HG02852 (cell line): ENCODE measurements at regions not wholly inside any gene's neighbourhood (a gene's known extent, or its start where the extent isn't known, plus 50 kb on each side); places are given as distances from the start of the nearest gene placed in this dataset.
"Not testable (repeated sequence)": the region's sequence is repeated elsewhere in the genome, so short reads cannot be mapped to it uniquely, and the experiment has no call there.

Experiments
- ATAC-seq: cut with Tn5 transposase; IDR thresholded peaks from one replicate; pipeline ENCODE4 v1.9.1; 2021; ENCODE audit warnings: mild to moderate bottlenecking, moderate library complexity; ENCODE audit not compliant: unreplicated experiment

DNA sequence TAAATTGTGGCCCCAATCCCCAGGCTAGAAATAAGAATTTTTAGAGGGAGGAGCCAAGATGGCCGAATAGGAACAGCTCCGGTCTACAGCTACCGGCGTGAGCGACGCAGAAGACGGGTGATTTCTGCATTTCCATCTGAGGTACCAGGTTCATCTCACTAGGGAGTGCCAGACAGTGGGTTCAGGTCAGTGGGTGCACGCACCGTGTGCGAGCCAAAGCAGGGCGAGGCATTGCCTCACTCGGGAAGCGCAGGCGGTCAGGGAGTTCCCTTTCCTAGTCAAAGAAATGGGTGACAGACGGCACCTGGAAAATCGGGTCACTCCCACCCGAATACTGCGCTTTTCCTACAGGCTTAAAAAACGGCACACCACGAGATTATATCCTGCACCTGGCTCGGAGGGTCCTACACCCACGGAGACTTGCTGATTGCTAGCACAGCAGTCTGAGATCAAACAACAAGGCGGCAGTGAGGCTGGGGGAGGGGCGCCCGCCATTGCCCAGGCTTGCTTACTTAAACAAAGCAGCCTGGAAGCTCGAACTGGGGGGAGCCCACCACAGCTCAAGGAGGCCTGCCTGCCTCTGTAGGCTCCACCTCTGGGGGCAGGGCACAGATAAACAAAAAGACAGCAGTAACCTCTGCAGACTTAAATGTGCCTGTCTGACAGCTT is 257.7 kb upstream of the MEIS1 start:
- not testable (repeated sequence) for ATAC-seq

DNA sequence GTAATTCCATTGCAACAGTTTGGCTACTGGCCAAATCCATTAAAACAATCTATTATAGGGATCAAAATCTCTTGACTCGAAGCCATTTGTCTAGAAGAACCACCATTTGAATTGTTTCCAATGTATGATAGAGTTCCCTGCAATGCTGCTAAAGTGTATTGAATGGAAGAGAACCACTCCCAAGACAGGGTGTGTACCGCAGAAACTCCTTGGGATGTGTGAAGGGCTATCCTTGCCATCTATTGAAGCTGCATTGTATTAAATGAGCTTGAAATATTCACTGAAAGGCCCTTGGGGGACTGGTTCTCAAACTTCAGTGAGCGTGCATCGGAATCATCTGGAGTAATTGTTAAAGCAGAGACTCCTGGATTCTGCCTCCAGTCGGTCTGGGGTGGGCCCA is 260.4 kb upstream of the MEIS1 start:
- no peak for ATAC-seq

DNA sequence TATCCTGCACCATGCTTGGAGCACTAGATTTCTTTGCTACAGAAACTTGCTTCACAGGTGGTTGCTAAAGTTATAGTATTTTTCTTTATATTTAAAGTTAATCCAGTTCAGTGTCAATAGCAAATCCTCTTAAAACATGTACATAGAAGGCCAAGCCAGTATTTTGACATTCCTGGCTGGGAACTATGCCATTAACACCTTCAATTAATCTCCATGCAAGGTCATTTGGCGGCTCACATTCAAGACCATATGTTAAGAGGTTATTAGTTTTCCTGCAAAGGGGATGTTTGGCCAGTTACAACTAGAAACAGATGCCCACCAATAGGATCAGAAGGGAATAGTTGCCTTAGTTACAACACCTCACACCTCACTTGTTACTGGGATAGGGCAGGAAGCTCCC is 261.3 kb upstream of the MEIS1 start:
- no peak for ATAC-seq

DNA sequence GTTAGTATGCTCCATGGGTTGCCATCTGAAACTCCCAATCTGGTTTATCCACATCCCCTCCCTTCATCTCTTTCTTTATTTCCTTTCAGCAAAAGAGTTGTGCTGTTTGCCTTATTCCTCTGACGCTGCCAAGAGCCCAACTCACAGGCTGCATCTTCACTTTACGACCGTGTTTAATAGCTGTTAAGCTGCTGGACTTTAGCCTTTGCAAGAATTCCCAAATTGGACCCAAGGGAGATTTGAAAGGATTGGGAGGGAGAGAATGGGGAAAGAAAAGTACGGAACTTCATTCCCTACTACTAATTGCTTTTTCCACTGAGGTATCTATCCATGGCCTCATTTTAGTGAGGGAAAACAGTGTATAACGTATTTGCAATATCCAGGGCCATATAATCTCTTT is 263.4 kb upstream of the MEIS1 start:
- ATAC-seq, result no peak

DNA sequence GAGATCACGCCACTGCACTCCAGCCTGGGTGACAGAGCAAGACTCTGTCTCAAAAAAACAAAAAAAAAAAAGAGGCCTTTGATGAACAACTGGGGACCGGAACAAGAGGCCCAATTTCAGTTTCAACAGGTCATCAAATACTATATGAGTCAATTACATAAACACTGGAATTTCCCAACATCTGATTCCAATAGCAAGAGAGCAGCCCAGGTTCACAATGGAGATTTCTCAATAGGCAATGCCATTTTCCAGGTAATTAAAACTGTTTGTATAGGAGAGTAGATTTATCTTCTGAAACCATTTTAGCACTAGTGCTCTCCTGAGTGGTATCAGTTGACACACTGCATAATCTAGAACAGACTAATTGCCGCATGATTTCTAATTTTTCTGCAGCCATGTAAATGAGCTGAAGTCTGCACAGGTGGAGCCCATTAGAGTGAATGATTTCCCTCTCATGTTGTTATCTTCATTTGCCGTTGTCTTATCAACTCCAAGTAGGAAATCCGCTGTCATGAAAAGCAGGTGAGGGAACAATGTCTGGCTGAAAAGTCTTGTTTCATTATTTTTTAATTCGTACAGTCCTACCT is 264.1 kb upstream of the MEIS1 start:
- ATAC-seq, result no peak

DNA sequence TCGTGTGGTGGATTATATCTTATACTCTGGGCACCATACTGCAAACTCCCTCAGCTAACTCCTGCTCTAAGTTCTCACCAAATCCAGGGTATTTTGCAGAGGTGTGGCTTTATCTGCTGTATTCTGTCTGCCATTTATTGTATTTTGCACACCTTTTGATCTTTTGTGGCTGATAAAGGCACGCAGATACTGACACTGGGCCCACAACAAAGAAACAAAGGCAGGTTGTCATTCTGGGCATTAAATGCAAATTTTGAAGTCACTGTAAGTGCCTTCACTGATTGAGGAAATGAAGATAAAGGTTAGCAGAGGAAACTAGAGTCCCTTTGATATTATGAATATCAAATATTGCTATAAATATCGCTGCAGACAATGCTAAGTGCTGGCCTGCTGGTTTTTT is 265.8 kb upstream of the MEIS1 start:
- no peak for ATAC-seq

DNA sequence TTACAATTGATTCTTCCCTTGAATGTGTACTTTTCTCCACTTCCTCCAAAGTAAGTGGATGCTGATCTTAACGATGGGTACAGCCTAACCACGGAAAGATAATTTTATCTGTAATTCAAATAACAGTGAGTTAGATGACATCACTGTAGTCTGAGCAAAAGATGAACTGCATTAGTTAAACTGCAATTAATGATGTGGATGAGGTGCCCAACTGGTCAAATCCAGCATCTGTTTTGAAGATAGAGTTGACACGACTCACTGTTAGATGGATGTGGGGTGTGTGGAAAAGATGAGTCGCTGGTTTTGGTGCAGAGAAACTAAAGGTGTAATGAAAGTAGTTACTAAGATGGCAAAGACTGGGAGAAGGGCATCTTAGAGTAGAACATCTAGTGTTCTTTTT is 270.5 kb upstream of the MEIS1 start:
- no peak for ATAC-seq

DNA sequence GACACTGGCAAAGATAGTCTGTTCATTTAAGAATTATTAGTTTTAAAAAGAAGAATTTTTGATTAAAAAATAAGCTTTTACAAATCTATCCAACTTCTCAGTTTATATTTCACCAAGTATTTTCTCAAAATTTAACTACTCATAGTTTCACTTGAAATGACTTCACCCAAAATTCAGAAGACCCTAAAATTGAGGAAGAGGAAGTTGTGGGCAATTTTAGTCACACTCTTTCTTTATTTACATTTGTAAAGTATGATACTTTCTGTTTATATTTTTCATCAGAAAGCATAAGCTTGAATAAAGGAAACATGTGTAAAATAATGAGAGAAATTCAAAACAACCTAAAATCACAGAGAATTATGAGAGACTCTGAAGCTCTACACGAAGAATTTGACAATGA is 278.8 kb upstream of the MEIS1 start:
- ATAC-seq, result no peak

DNA sequence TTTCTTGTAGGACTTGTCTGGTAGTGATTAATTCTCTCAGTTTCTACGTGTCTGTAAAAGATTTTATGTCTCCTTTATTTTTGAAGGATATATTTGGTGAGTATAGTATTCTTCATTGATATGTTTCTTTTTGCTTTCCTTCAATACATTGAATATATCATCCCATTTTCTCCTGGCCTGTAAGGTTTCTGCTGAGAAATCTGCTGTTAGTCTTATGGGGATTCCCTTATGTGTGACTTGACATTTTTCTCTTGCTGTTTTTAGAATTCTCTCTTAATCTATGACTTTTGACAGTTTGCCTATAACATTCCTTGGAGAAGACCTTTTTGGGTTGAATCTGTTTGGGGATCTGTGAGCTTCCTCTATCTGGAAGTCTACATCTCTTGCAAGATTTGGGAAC is 281.0 kb upstream of the MEIS1 start:
- no peak for ATAC-seq

DNA sequence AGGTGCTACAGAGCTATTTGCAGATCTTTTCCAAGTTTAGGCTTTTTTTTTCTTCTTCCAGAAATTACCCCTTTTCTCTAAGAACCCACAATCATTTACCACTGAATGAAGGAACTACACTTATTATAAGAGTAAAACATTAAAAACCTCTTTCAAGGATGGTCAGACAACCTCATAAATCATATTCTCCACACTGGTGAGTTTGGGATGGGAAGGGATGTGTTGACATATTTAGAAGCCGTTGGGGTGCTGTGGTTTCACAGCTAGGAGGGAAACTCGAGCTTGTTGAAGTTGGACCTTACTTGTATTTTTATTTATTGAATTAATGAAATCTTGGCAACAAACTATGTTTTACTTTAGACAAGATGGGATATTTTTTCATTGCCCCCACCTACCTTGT is 289.4 kb upstream of the MEIS1 start:
- no peak for ATAC-seq

DNA sequence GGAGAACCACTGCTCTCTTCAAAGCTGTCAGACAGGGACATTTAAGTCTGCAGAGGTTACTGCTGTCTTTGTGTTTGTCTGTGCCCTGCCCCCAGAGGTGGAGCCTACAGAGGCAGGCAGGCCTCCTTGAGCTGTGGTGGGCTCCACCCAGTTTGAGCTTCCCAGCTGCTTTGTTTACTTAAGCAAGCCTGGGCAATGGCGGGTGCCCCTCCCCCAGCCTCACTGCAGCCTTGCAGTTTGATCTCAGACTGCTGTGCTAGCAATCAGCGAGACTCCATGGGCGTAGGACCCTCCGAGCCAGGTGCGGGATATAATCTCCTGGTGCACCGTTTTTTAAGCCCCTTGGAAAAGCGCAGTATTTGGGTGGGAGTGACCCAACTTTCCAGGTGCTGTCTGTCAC is 290.6 kb upstream of the MEIS1 start:
- not testable (repeated sequence) for ATAC-seq

DNA sequence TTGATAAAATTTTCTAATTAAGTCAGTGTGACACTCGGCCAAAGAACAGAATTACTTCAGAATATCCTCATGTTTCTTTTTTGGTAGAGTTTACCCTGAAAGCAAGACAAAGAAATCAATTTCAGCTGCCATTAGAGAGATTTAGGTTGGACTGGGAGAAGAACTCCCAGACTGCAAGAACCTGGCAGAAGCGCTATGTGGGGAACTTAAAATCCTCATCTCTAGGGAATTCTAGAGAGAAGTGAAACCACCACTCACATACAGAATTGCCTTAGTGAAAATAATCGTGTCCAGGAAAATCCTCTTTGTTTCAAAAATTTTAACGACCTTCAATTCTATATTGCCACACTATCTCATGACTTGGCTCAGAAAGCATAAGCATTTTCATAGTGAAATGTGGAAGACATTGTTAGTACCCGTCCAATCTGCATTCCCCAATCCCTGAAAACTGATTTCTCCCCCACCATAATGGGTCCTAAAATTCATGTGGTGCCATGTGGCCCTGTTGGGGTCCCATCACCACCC is 297.3 kb upstream of the MEIS1 start:
- ATAC-seq, result no peak

DNA sequence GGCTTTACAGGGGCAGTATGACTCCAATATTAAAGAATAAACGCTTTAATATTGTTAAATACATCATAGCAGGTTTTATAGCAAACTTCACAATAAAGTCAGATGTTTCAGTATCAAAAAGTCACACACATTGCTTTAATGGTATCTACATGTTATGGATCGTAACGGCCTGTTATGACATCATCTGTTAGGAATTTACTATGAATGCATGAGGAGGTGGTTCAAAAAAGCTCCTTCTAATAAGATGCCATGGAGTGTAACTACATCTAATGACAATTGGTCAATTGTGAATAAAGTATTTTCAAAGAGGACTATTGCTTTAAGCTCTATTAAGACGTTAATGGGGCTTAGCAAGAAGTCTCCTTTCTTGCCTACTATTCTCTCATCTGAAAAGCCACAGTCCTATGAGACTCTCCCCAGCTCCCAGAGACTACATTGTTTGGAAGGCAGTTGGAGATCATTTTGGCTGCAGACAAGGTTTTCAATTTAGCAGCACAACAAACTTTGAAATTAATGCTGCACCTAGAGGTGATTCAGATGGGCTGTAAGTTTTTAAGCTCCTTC is 300.7 kb upstream of the MEIS1 start:
- ATAC-seq, result no peak

DNA sequence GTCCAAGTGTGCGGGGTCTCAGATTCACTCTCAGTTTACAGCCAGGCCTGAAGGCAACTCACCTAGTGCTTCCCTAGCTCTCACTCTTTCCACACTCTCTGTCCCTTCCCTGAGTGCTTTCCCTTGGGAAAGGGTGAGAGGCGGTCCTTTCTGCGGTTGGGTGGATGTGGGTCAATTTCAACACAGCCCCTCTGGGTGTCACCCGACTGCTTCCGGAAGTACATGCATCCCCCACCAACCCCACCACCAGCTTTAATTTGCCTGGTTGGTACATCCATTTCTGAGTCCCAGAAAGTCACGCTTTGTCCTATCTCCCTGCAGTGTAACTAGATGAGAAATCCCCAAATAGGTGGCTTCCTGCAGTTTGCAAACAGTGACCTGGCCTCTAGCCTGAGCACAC is 307.3 kb upstream of the MEIS1 start:
- ATAC-seq, result no peak

DNA sequence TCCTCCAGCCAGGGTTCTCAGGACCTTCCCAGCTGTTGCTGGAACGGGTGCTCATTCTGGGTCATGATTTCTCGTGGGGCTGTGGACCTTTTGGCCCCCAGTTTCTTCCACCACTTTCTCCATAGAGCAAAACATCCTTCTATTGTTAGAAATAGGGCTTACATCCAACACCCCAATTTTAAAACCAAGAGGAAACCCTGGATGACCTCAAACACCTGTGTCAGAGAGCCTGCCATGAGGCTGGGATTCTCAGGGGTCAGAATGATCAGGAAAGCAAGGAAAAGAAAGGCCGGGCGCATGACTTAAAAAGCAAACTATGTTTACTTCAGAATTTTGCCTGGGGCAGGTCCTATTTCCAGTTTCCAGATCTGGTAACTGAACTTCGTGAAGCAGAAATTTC is 307.9 kb upstream of the MEIS1 start:
- ATAC-seq, result no peak

DNA sequence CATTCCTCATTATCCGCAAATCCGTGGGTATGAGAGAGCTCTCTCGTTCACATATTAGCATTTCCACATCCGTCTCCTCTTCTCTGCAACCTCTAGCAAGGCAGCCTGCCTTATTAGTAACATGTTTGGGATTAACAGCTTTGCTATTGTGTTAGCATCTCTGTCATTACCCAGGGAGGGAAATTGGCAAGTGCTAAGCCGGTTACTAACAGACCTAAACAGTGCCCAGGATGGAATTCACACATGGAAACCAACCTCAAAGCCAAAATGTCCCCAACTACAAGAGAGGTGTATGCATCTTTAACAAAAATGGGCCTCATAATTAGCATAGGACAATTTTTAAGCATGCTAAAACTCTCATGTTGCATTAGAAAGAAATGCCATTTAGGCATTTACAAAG is 309.0 kb upstream of the MEIS1 start:
- no peak for ATAC-seq

DNA sequence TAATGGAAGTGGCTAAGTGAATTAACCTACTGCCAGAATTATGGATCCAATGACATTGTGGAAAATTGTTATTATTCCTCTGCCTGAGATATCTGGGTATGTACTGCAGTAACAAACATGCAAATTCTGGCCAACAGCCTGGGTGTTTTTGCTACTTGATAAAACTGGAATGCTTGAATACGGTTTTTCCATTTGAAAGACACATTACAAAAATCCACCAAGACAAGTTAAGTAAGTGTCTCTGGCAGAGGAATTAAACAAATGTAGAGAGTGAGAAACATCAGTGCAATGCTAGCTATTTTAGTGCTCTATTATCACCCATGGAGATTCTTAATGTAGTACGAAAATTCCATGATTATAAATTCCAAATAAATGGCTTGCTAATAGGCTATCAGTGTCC is 312.4 kb upstream of the MEIS1 start:
- ATAC-seq, result no peak

DNA sequence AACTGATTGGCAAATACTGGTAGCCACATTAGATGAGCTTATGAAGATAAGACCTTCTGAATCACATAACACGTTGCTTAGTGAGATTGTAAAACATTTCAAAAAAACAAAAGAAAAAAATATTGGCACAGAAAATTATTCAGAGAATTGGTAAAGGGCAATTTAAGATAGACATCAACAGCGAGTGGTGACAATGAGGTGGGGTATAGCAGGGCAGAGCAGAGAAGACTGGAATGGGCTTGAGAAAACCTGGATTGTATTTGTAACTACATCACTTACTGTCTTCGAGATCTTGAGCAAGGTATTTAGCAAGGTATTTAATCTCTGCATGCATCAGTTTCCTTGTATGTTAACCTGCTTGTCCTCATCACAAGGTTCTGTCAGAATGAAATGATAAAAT is 313.0 kb upstream of the MEIS1 start:
- ATAC-seq, result no peak

DNA sequence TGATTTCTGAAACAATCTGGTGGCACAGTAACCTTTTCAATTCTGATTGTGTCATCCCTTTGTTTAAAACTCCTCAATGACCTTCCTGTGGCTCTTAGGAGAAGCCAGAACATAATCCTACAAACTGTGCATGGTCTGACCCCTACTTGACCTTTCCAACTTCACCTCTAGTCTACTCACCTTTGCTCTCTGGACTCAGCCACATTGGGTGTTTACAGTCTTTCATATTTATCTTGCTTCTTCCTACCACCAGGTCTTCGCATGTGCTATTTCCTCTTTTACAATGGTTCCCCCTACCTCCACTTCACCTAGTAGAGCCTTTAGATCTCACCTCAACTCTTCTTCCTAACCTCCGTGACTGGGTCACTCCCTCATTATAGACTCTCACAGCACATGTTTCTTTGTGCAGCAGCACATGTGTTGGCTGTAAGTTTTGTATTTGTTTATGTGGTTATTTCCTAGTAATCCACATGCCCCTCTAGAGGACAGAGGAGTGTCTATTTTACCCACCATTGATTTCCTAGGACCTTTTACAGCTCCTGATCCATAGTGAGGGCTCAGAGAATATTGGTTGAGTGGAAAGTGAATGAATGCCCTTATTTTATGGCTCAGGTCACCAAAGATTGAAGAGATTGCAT is 320.8 kb upstream of the MEIS1 start:
- ATAC-seq, result no peak

DNA sequence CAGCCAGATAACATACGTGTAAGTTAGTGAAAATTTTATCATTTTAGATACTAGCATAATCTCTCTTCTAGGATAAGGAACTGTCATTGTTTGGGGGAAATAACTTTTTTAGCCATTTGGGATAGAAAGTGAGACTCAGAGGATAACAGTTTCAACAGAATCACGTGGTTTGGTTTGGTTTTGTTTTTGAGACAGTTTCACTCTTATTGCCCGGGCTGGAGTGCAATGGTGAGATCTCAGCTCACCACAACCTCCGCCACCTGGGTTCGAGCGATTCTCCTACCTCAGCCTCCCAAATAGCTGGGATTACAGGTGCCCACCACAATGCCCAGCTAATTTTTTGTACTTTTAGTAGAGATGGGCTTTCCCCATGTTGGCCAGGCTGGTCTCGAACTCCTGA is 323.2 kb upstream of the MEIS1 start:
- no peak for ATAC-seq

DNA sequence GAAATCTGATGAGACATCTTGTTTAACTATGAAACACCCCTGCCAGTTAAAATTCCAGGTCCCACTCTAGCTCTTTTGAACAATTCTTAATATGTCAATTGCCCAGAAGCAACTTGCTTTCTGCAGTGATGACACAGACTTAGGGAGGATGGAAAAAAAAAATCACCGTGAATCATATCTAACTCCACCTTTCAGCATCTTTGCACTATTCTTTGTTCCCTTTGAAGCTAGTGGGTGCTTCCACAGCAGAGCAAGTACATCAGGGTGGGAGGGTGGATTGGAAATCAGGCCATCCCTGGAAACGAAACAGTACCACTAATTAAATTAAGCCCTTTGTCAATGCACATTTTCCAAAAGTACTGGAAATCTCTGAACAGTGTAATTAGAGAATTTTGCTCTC is 324.3 kb upstream of the MEIS1 start:
- no peak for ATAC-seq

DNA sequence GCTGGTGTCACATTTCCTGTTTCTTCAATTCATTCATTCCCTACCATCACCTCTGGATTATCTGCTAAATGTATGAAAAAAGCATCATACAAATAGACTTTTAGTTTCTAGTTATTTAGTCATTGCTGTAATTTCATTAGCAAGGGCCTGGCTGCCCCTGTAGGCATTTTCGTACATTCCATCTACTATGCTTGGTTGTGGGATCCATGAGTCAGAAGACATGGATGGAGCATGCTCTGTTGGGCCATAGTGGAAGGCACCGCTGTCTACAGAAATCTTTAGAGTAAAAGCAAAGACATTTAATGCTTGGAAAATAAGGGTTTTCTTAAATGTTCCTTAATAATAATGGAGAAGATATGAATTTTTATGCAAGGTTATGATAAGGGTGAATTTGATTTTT is 324.8 kb upstream of the MEIS1 start:
- no peak for ATAC-seq
